IMR-90 (cell line): ENCODE measurements at regions not wholly inside any gene's neighbourhood (a gene's known extent, or its start where the extent isn't known, plus 50 kb on each side); places are given as distances from the start of the nearest gene placed in this dataset.
"Not testable (repeated sequence)": the region's sequence is repeated elsewhere in the genome, so short reads cannot be mapped to it uniquely, and the experiment has no call there.

Experiments used
- ATAC-seq: fragments of 200-7000 bp; cut with Tn5 transposase; 2 replicates; pipeline ENCODE4 v1.9.1; 2020; ENCODE audit warnings: low read depth, mild to moderate bottlenecking, moderate library complexity
- BruUV-seq: library from RNA; stranded (reverse); fragments of 400-500 nt; replicated peaks from 2 replicates; lab custom pipeline; 2021; lab: Mats Ljungman, UMichigan
- CTCF ChIA-PET: fragments of 300-600 bp; formaldehyde crosslinking; extraction: SDS; loops from one replicate; lab custom pipeline; 2021; ENCODE audit warnings: antibody characterized with exemption; lab: Yijun Ruan, JAX
- POLR2A ChIA-PET: fragments of 300-600 bp; sonication (Branson Sonifier 250); formaldehyde crosslinking; loops from one replicate; lab custom pipeline; 2022; ENCODE audit warnings: antibody characterized with exemption; ENCODE audit not compliant: unreplicated experiment; lab: Charles Lee
- DNase-seq: peaks from one replicate; pipeline ENCODE4 v3.0.0; 2013
- H2AFZ ChIP-seq: replicated peaks from 2 replicates; pipeline ENCODE3; 2013; ENCODE audit warnings: low read length, mild to moderate bottlenecking; ENCODE audit not compliant: poor library complexity
- H2AK5ac ChIP-seq: 2 replicates; pipeline ENCODE4 v1.6.1; 2013; ENCODE audit warnings: low read depth, low read length, inconsistent platforms
- H2AK9ac ChIP-seq: replicated peaks from 2 replicates; pipeline ENCODE3; 2013; ENCODE audit warnings: mild to moderate bottlenecking, low read depth, low read length, moderate library complexity; ENCODE audit not compliant: poor library complexity
- H2BK120ac ChIP-seq: 2 replicates; pipeline ENCODE4 v1.6.1; 2013; ENCODE audit warnings: low read depth, low read length, inconsistent platforms
- H2BK15ac ChIP-seq: 3 replicates; pipeline ENCODE4 v1.6.1; 2013; ENCODE audit warnings: low read depth, low read length, inconsistent platforms
- H2BK20ac ChIP-seq: 2 replicates; pipeline ENCODE4 v1.6.1; 2013; ENCODE audit warnings: low read depth, mild to moderate bottlenecking, inconsistent platforms, low read length, moderate library complexity
- H2BK5ac ChIP-seq: 2 replicates; pipeline ENCODE4 v1.6.1; 2013; ENCODE audit warnings: mild to moderate bottlenecking, low read depth, low read length, inconsistent platforms; ENCODE audit not compliant: poor library complexity, severe bottlenecking
- H3K14ac ChIP-seq: replicated peaks from 2 replicates; pipeline ENCODE4 v1.6.1; 2013; ENCODE audit warnings: low read depth, low read length, inconsistent platforms
- H3K18ac ChIP-seq: 2 replicates; pipeline ENCODE4 v1.6.1; 2013; ENCODE audit warnings: low read depth, low read length, control low read depth
- H3K23ac ChIP-seq: 2 replicates; pipeline ENCODE4 v1.6.1; 2013; ENCODE audit warnings: low read depth, low read length, inconsistent platforms
- H3K27ac ChIP-seq: 2 replicates; pipeline ENCODE4 v1.5.1; 2013; ENCODE audit warnings: mild to moderate bottlenecking, control low read depth, low read length; ENCODE audit not compliant: insufficient read depth
- H3K27me3 ChIP-seq: 2 replicates; pipeline ENCODE4 v1.6.1; 2013; ENCODE audit warnings: low read length; ENCODE audit not compliant: control insufficient read depth, insufficient read depth
- H3K36me3 ChIP-seq: 2 replicates; pipeline ENCODE4 v1.6.1; 2013; ENCODE audit warnings: low read length, mixed read lengths; ENCODE audit not compliant: control insufficient read depth, insufficient read depth
- H3K4ac ChIP-seq: 2 replicates; pipeline ENCODE4 v1.6.1; 2013; ENCODE audit warnings: low read depth, low read length, inconsistent platforms
- H3K4me1 ChIP-seq: 2 replicates; pipeline ENCODE4 v1.6.1; 2013; ENCODE audit warnings: low read length, mixed read lengths; ENCODE audit not compliant: control insufficient read depth, insufficient read depth
- H3K4me2 ChIP-seq: 2 replicates; pipeline ENCODE4 v1.6.1; 2013; ENCODE audit warnings: low read depth, mild to moderate bottlenecking, control low read depth, low read length, moderate library complexity
- H3K4me3 ChIP-seq: 2 replicates; pipeline ENCODE4 v1.5.1; 2013; ENCODE audit warnings: low read depth, mild to moderate bottlenecking, control low read depth, low read length, moderate library complexity; ENCODE audit not compliant: insufficient read depth
- H3K56ac ChIP-seq: 2 replicates; pipeline ENCODE4 v1.6.1; 2013; ENCODE audit warnings: low read length, inconsistent platforms; ENCODE audit not compliant: insufficient read depth; ENCODE audit errors: extremely low read depth
- H3K79me1 ChIP-seq, 2 experiments: 2 replicates each; pipeline ENCODE4 v1.6.1; 2013; ENCODE audit warnings: low read length in 2 of 2, inconsistent platforms in 1 of 2, low read depth in 1 of 2
- H3K9ac ChIP-seq: 2 replicates; pipeline ENCODE4 v1.6.1; 2013; ENCODE audit warnings: low read depth, low read length, control low read depth
- H3K9me1 ChIP-seq: 2 replicates; pipeline ENCODE4 v1.6.1; 2013; ENCODE audit warnings: low read length, inconsistent platforms; ENCODE audit not compliant: insufficient read depth
- H3K9me3 ChIP-seq: 2 replicates; pipeline ENCODE4 v1.6.1; 2013; ENCODE audit warnings: low read length; ENCODE audit not compliant: control insufficient read depth, insufficient read depth
- H4K20me1 ChIP-seq: 2 replicates; pipeline ENCODE4 v1.6.1; 2013; ENCODE audit warnings: low read length, inconsistent platforms; ENCODE audit not compliant: insufficient read depth
- H4K5ac ChIP-seq: 2 replicates; pipeline ENCODE4 v1.6.1; 2013; ENCODE audit warnings: mild to moderate bottlenecking, low read depth, low read length, control low read depth
- H4K8ac ChIP-seq, 2 experiments: 2 replicates each; pipeline ENCODE4 v1.6.1; 2013; ENCODE audit warnings: low read depth in 2 of 2, low read length in 2 of 2, control low read depth in 1 of 2, inconsistent platforms in 1 of 2
- H4K91ac ChIP-seq: 2 replicates; pipeline ENCODE4 v1.6.1; 2013; ENCODE audit warnings: low read depth, low read length, inconsistent platforms; ENCODE audit not compliant: insufficient read depth
- WGBS, 2 experiments: methylation state at CpG; one replicate each; pipeline versions ENCODE4 v1.1.5 to v1.1.7; 2013; ENCODE audit warnings: missing lambda C conversion rate in 2 of 2; ENCODE audit not compliant: insufficient read length in 1 of 2; ENCODE audit errors: extremely low coverage in 2 of 2; 5-methylcytosine and 5-hydroxymethylcytosine counted together
- dilution Hi-C: fragments of 300-500 bp; cut with HindIII; formaldehyde crosslinking; loops from one replicate; pipeline ENCODE4 v1.14.3; 2018; ENCODE audit warnings: low sequenced_read_pairs; ENCODE audit not compliant: unreplicated experiment
- in situ Hi-C: fragments of 300-500 bp; cut with MboI; formaldehyde crosslinking; loops from 3 replicates; pipeline ENCODE4 v1.14.3; 2019; ENCODE audit warnings: low sequenced_read_pairs, inconsistent platforms, mixed read lengths
- intact Hi-C: fragments of 100-400 bp; cut with micrococcal nuclease; formaldehyde crosslinking; loops from 2 replicates; pipeline ENCODE4 v1.10.0; 2022

DNA sequence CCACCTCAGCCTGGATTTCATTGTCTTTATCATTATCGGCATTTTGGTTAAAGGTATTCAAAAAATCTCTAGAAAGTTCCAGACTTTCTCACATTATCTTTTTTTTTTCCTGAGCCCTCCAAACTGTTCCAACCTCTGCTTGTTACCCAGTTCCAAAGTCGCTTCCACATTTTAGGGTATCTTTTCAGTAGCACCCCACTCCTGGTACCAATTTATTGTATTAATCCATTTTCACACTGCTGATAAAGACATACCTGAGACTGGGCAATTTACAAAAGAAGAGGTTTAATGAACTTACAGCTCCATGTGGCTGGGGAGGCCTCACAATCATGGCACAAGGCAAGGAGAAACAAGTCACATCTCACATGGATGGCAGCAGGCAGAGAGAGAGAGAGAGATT is 145.5 kb upstream of the SSTR1 start:
- H3K9me1 ChIP-seq, H4K5ac ChIP-seq, H2BK5ac ChIP-seq, H3K9me3 ChIP-seq, H3K9ac ChIP-seq, H3K56ac ChIP-seq, H3K14ac ChIP-seq, H3K36me3 ChIP-seq, H3K4me1 ChIP-seq, H4K20me1 ChIP-seq, H3K23ac ChIP-seq, H3K4me2 ChIP-seq, ATAC-seq, H2AK9ac ChIP-seq, H3K27me3 ChIP-seq, H3K4ac ChIP-seq, H3K27ac ChIP-seq, H3K4me3 ChIP-seq, H4K91ac ChIP-seq, BruUV-seq, POLR2A ChIA-PET, H3K79me1 ChIP-seq, dilution Hi-C loops, H4K8ac ChIP-seq, DNase-seq, CTCF ChIA-PET, H3K18ac ChIP-seq, H2AK5ac ChIP-seq, in situ Hi-C loops, H2BK15ac ChIP-seq, H2BK20ac ChIP-seq, H2AFZ ChIP-seq, H2BK120ac ChIP-seq: not testable (repeated sequence)
- intact Hi-C loops = loop anchor here (5.0 kb wide), 1 partner anchor 70 kb away; no protein-coding TSS in a partner anchor
- WGBS, 2 experiments = no CpG with 5 or more reads among the region's 2 CpGs
